GM19324 (cell line): ENCODE measurements at regions not wholly inside any gene's neighbourhood (a gene's known extent, or its start where the extent isn't known, plus 50 kb on each side); places are given as distances from the start of the nearest gene placed in this dataset.

Experiments
- ATAC-seq: cut with Tn5 transposase; IDR thresholded peaks from one replicate; pipeline ENCODE4 v1.9.1; 2021; ENCODE audit warnings: mild to moderate bottlenecking, moderate library complexity; ENCODE audit not compliant: unreplicated experiment, low FRiP score

GRCh38 chr2:67346718-67347407 is 50.3 kb upstream of the ETAA1 start:
- ATAC-seq: no peak
